HG02981 (cell line): ENCODE measurements at regions not wholly inside any gene's neighbourhood (a gene's known extent, or its start where the extent isn't known, plus 50 kb on each side); places are given as distances from the start of the nearest gene placed in this dataset.
"Not testable (repeated sequence)": the region's sequence is repeated elsewhere in the genome, so short reads cannot be mapped to it uniquely, and the experiment has no call there.

Source experiments
- ATAC-seq: cut with Tn5 transposase; IDR thresholded peaks from one replicate; pipeline ENCODE4 v1.9.1; 2021; ENCODE audit warnings: mild to moderate bottlenecking, moderate library complexity; ENCODE audit not compliant: unreplicated experiment

GRCh38 chr6:134420614-134421181 is 102.8 kb upstream of the SGK1 start:
- ATAC-seq, result no peak

GRCh38 chr6:134419716-134420115 is 101.8 kb upstream of the SGK1 start:
- no peak for ATAC-seq

GRCh38 chr6:134416418-134417154 is 98.7 kb upstream of the SGK1 start:
- ATAC-seq, result no peak

- no peak for ATAC-seq
Measured at GRCh38 chr6:134415656-134416055, 97.7 kb upstream of the SGK1 start.

- no peak for ATAC-seq
Measured at GRCh38 chr6:134415194-134415593, 97.3 kb upstream of the SGK1 start.

- no peak for ATAC-seq
Measured at GRCh38 chr6:134414793-134415192, 96.9 kb upstream of the SGK1 start.

- no peak for ATAC-seq
Measured at GRCh38 chr6:134413241-134413643, 95.3 kb upstream of the SGK1 start.

GRCh38 chr6:134410541-134410940 is 92.6 kb upstream of the SGK1 start:
- ATAC-seq, result no peak

- no peak for ATAC-seq
Measured at GRCh38 chr6:134407791-134408190, 89.9 kb upstream of the SGK1 start.

GRCh38 chr6:134406311-134406710 is 88.4 kb upstream of the SGK1 start:
- no peak for ATAC-seq

GRCh38 chr6:134405386-134406087 is 87.6 kb upstream of the SGK1 start:
- no peak for ATAC-seq

GRCh38 chr6:134403312-134403711 is 85.4 kb upstream of the SGK1 start:
- not testable (repeated sequence) for ATAC-seq

GRCh38 chr6:134402372-134402984 is 84.6 kb upstream of the SGK1 start:
- ATAC-seq, result no peak

GRCh38 chr6:134400941-134401340 is 83.0 kb upstream of the SGK1 start:
- no peak for ATAC-seq

GRCh38 chr6:134398453-134398852 is 80.5 kb upstream of the SGK1 start:
- no peak for ATAC-seq

GRCh38 chr6:134397676-134398075 is 79.8 kb upstream of the SGK1 start:
- no peak for ATAC-seq

- no peak for ATAC-seq
Measured at GRCh38 chr6:134394905-134395304, 77.0 kb upstream of the SGK1 start.

GRCh38 chr6:134394208-134394607 is 76.3 kb upstream of the SGK1 start:
- ATAC-seq, result no peak

- no peak for ATAC-seq
Measured at GRCh38 chr6:134391205-134391604, 73.3 kb upstream of the SGK1 start.

GRCh38 chr6:134389658-134390057 is 71.7 kb upstream of the SGK1 start:
- no peak for ATAC-seq

- ATAC-seq, result no peak
Measured at GRCh38 chr6:134389129-134389528, 71.2 kb upstream of the SGK1 start.

GRCh38 chr6:134386482-134386881 is 68.6 kb upstream of the SGK1 start:
- not testable (repeated sequence) for ATAC-seq
